CD4-positive, CD25-positive, alpha-beta regulatory T cell (primary cell): ENCODE measurements at regions not wholly inside any gene's neighbourhood (a gene's known extent, or its start where the extent isn't known, plus 50 kb on each side); places are given as distances from the start of the nearest gene placed in this dataset.

ENCODE experiments used
- ATAC-seq, 2 donors: fragments of 150-1000 bp; cut with Tn5 transposase; one replicate each; pipeline ENCODE4 v1.10.0; 2021; ENCODE audit warnings: low read depth in 2 of 2, moderate number of reproducible peaks in 2 of 2, moderate library complexity in 1 of 2
- DNase-seq, 3 donors: peaks; one replicate each; pipeline versions ENCODE4 v3.0.0 to v3.0.0-alpha.2; 2012 to 2022; ENCODE audit warnings: mixed read lengths in 1 of 3
- H3K27ac ChIP-seq: one replicate; pipeline ENCODE4 v1.7.0; 2013; ENCODE audit warnings: mild to moderate bottlenecking, low read length; ENCODE audit not compliant: insufficient read depth, poor library complexity, severe bottlenecking
- H3K27me3 ChIP-seq: one replicate; pipeline ENCODE4 v1.7.0; 2013; ENCODE audit warnings: low read length; ENCODE audit not compliant: control insufficient read depth, insufficient read depth
- H3K36me3 ChIP-seq: one replicate; pipeline ENCODE4 v1.7.0; 2013; ENCODE audit warnings: mild to moderate bottlenecking, low read length, moderate library complexity; ENCODE audit not compliant: control insufficient read depth, insufficient read depth
- H3K4me1 ChIP-seq: 2 replicates; pipeline ENCODE4 v1.7.0; 2013; ENCODE audit warnings: mild to moderate bottlenecking, low read length; ENCODE audit not compliant: insufficient read depth, control insufficient read depth, poor library complexity, severe bottlenecking
- H3K4me3 ChIP-seq: one replicate; pipeline ENCODE4 v1.7.0; 2013; ENCODE audit warnings: low read depth, mild to moderate bottlenecking, low read length, moderate library complexity
- H3K9me3 ChIP-seq, 2 experiments: 1 replicate in 1 of 2; 2 replicates in 1 of 2; pipeline ENCODE4 v1.7.0; 2013; ENCODE audit warnings: low read length in 2 of 2, mild to moderate bottlenecking in 1 of 2, moderate library complexity in 1 of 2; ENCODE audit not compliant: control insufficient read depth in 2 of 2
- H3K27ac Mint-ChIP-seq, 3 donors: one replicate each; pipeline ENCODE4 v1.8.0; 2020 to 2022; ENCODE audit warnings: mild to moderate bottlenecking in 3 of 3, mixed read lengths in 3 of 3, moderate library complexity in 2 of 3
- H3K27me3 Mint-ChIP-seq: one replicate; pipeline ENCODE4 v1.8.0; 2022; ENCODE audit warnings: mild to moderate bottlenecking, mixed read lengths
- H3K36me3 Mint-ChIP-seq: one replicate; pipeline ENCODE4 v1.8.0; 2020; ENCODE audit warnings: mixed read lengths
- H3K4me1 Mint-ChIP-seq, 4 donors: one replicate each; pipeline ENCODE4 v1.8.0; 2020 to 2022; ENCODE audit warnings: mixed read lengths in 4 of 4, mild to moderate bottlenecking in 1 of 4
- H3K4me3 Mint-ChIP-seq, 4 donors: one replicate each; pipeline ENCODE4 v1.8.0; 2020 to 2022; ENCODE audit warnings: mild to moderate bottlenecking in 4 of 4, mixed read lengths in 4 of 4, moderate library complexity in 3 of 4
- H3K9me3 Mint-ChIP-seq, 7 donors: one replicate each; pipeline ENCODE4 v1.8.0; 2020 to 2022; ENCODE audit warnings: mixed read lengths in 7 of 7, mild to moderate bottlenecking in 3 of 7, moderate library complexity in 2 of 7

DNA sequence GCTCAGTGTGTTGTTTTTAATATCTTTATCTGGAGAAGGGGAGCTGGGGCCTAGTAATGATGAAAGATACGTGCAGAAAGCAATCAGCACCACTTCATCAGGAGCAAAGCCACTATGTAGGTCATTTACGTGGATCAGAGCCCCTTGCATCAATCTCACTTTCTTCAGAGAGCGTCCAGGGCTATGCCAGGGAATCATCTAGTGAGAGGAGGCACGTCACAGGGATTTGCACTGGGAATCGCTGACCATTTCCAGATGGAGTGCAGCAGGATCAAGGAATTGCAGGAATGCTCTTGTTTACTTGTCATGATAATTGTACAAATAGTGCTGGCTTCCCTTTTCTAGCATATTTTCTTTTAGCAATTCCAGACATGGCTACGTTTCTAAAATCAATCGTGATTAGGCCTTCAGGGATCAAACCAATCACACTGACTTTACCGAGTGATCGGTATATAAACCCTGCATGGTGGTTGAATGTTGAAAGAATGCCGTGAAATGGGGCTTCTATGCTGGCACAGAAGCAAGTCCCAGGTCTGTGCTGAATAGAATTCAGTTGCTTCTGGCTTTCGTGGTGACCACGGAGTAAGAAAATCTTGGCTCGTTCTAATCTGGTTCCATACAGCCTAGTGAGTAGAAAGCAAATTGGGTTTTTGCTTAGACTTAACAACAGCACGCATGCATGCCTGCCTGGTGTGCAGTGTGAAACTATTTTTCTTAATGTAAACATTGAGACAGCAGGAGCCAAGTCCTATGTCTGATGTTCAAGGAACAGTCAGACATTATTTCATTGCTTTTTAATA lies 122.8 kb downstream of the TMEM200C start:
- ATAC-seq: no peak
- H3K4me3 Mint-ChIP-seq: no peak overlapping the region

GRCh38 chr18:5771343-5771742 lies 124.0 kb downstream of the TMEM200C start:
- H3K27ac Mint-ChIP-seq: no peak overlapping the region
- no peak for ATAC-seq
- H3K27me3 ChIP-seq: no peaks in the 10 kb centered on the region
- H3K4me3 ChIP-seq: no peak overlapping the region
- H3K27ac ChIP-seq: no peak overlapping the region
- H3K9me3 Mint-ChIP-seq: peaks cover 0 to 4% (median 0%) of the 10 kb centered on the region in 7 donors
- H3K9me3 ChIP-seq: no peaks in the 10 kb centered on the region
- DNase-seq: no peak
- H3K4me1 Mint-ChIP-seq: no peaks in the 10 kb centered on the region
- H3K27me3 Mint-ChIP-seq: no peaks in the 10 kb centered on the region
- no peaks in the 10 kb centered on the region for H3K36me3 ChIP-seq
- no peaks in the 10 kb centered on the region for H3K36me3 Mint-ChIP-seq
- H3K4me3 Mint-ChIP-seq: no peak overlapping the region
- no peaks in the 10 kb centered on the region for H3K4me1 ChIP-seq

More for the DNA sequence above, 122.8 kb downstream of the TMEM200C start:
- H3K36me3 ChIP-seq: no peaks in the 10 kb centered on the region
- no peaks in the 10 kb centered on the region for H3K27me3 ChIP-seq
- Mint-ChIP-seq H3K27me3 (no peaks in the 10 kb centered on the region), H3K36me3 (no peaks in the 10 kb centered on the region), H3K27ac (no peak overlapping the region), H3K9me3 (peaks cover 0 to 4% (median 0%) of the 10 kb centered on the region in 7 donors), H3K4me1 (no peaks in the 10 kb centered on the region)
- H3K4me3 ChIP-seq: no peak overlapping the region
- no peak for DNase-seq
- H3K4me1 ChIP-seq: no peaks in the 10 kb centered on the region
- no peaks in the 10 kb centered on the region for H3K9me3 ChIP-seq
- no peak overlapping the region for H3K27ac ChIP-seq

GRCh38 chr18:5770176-5770575 lies 125.1 kb downstream of the TMEM200C start:
- H3K27ac Mint-ChIP-seq: no peak overlapping the region
- H3K36me3 ChIP-seq: no peaks in the 10 kb centered on the region
- no peak overlapping the region for H3K4me3 ChIP-seq
- no peak for ATAC-seq
- H3K9me3 ChIP-seq: no peaks in the 10 kb centered on the region
- no peak overlapping the region for H3K4me3 Mint-ChIP-seq
- peaks cover 0 to 4% (median 0%) of the 10 kb centered on the region in 7 donors for H3K9me3 Mint-ChIP-seq
- H3K27me3 ChIP-seq: no peaks in the 10 kb centered on the region
- H3K36me3 Mint-ChIP-seq: no peaks in the 10 kb centered on the region
- H3K4me1 Mint-ChIP-seq: no peaks in the 10 kb centered on the region
- no peaks in the 10 kb centered on the region for H3K4me1 ChIP-seq
- H3K27me3 Mint-ChIP-seq: no peaks in the 10 kb centered on the region
- no peak overlapping the region for H3K27ac ChIP-seq
- no peak for DNase-seq

DNA sequence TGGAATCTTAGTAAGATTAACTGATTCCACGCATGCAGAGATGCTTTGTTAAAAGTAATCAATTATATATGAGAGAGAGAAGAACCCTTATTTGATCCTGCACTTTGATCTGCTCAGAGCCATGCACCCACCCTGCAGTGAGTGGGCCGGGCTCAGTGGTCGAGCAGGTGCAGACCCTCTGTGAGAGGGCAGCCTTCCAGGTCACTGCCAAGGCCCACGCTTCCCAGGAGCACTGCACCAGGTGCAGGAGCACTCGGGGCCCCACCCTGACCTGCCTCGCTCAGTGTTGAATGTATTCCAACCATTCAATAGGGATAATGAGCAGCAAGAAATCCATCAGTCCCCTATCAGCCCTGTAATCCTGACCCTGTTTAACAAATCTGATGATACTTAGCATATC lies 126.9 kb downstream of the TMEM200C start:
- no peaks in the 10 kb centered on the region for H3K36me3 Mint-ChIP-seq
- H3K27me3 Mint-ChIP-seq: no peaks in the 10 kb centered on the region
- H3K27ac Mint-ChIP-seq: no peak overlapping the region
- ATAC-seq (no peak), DNase-seq (no peak)
- no peaks in the 10 kb centered on the region for H3K9me3 ChIP-seq
- no peak overlapping the region for H3K4me3 ChIP-seq
- no peaks in the 10 kb centered on the region for H3K9me3 Mint-ChIP-seq
- no peaks in the 10 kb centered on the region for H3K27me3 ChIP-seq
- H3K36me3 ChIP-seq: no peaks in the 10 kb centered on the region
- no peaks in the 10 kb centered on the region for H3K4me1 Mint-ChIP-seq
- no peak overlapping the region for H3K4me3 Mint-ChIP-seq
- no peaks in the 10 kb centered on the region for H3K4me1 ChIP-seq
- H3K27ac ChIP-seq: no peak overlapping the region

- H3K4me3 Mint-ChIP-seq: no peak overlapping the region
Measured at GRCh38 chr18:5759194-5759593, 136.1 kb downstream of the TMEM200C start.

DNA sequence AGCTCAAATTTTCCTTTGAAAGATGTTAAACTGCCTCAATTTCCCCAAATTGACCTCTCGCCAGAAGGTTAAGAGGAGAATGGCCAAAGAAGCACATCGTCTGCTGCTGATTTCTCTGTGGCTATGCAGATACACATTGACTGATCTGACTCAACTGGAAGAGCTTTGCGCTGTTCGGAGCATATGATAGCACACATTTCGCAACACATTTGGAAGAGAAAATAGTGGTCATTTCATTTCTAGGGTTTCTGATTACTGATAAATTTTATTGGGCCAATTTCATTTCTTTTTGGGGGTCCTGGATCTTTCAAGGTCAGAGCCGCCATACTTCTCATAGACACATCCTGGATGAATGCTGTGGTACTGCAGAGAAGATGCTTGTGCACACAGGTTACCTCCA lies 138.5 kb downstream of the TMEM200C start:
- Mint-ChIP-seq H3K4me1 (no peaks in the 10 kb centered on the region), H3K27ac (no peak overlapping the region), H3K9me3 (peaks cover 0 to 12% (median 0%) of the 10 kb centered on the region in 7 donors), H3K4me3 (no peak overlapping the region), H3K27me3 (peaks cover 4% of the 10 kb centered on the region), H3K36me3 (no peaks in the 10 kb centered on the region)
- Histone ChIP-seq H3K27me3 (no peaks in the 10 kb centered on the region), H3K4me1 (no peaks in the 10 kb centered on the region), H3K27ac (no peak overlapping the region), H3K36me3 (no peaks in the 10 kb centered on the region), H3K4me3 (no peak overlapping the region), H3K9me3 (no peaks in the 10 kb centered on the region)
- ATAC-seq (no peak), DNase-seq (no peak)

More at GRCh38 chr18:5759194-5759593, 136.1 kb downstream of the TMEM200C start:
- Mint-ChIP-seq H3K27me3 (no peaks in the 10 kb centered on the region), H3K36me3 (no peaks in the 10 kb centered on the region), H3K27ac (no peak overlapping the region), H3K4me1 (no peaks in the 10 kb centered on the region), H3K9me3 (peaks cover 0 to 12% (median 0%) of the 10 kb centered on the region in 7 donors)
- ATAC-seq: no peak
- no peak overlapping the region for H3K27ac ChIP-seq
- H3K4me3 ChIP-seq: no peak overlapping the region
- no peaks in the 10 kb centered on the region for H3K9me3 ChIP-seq
- H3K4me1 ChIP-seq: no peaks in the 10 kb centered on the region
- DNase-seq: no peak
- no peaks in the 10 kb centered on the region for H3K36me3 ChIP-seq
- no peaks in the 10 kb centered on the region for H3K27me3 ChIP-seq

DNA sequence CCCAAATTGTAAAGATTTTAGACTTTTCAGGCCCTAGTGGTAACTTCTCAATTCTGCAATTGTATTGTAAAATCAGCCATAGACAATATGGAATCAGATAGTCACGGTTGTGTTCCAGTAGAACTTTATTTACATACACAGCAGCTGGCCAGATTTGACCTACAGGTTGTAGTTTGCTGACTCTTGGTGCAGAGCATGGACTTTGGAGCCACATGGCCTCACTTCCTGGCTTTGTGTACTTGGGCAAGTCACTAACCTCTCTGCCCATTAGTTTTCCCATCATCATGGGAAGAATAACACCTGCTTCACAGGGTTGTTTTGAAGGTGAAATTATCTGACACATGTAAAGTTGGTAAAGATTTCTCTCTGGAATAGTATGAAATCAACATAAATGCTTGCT lies 147.6 kb downstream of the TMEM200C start:
- Mint-ChIP-seq H3K27me3 (peaks cover 5% of the 10 kb centered on the region), H3K27ac (no peak overlapping the region), H3K36me3 (no peaks in the 10 kb centered on the region), H3K4me1 (peaks cover 0 to 4% (median 0%) of the 10 kb centered on the region in 4 donors), H3K9me3 (peaks cover 0 to 11% (median 4%) of the 10 kb centered on the region in 7 donors), H3K4me3 (no peak overlapping the region)
- DNase-seq (no peak), ATAC-seq (no peak)
- Histone ChIP-seq H3K27ac (no peak overlapping the region), H3K36me3 (no peaks in the 10 kb centered on the region), H3K9me3 (no peaks in the 10 kb centered on the region), H3K27me3 (no peaks in the 10 kb centered on the region), H3K4me1 (no peaks in the 10 kb centered on the region), H3K4me3 (no peak overlapping the region)

- DNase-seq (no peak), ATAC-seq (no peak)
- Histone ChIP-seq H3K27ac (no peak overlapping the region), H3K9me3 (no peaks in the 10 kb centered on the region), H3K4me3 (no peak overlapping the region), H3K4me1 (no peaks in the 10 kb centered on the region), H3K27me3 (no peaks in the 10 kb centered on the region), H3K36me3 (no peaks in the 10 kb centered on the region)
- no peaks in the 10 kb centered on the region for H3K36me3 Mint-ChIP-seq
- H3K4me3 Mint-ChIP-seq: no peak overlapping the region
- H3K27ac Mint-ChIP-seq: no peak overlapping the region
- peaks cover 0 to 4% (median 0%) of the 10 kb centered on the region in 4 donors for H3K4me1 Mint-ChIP-seq
- peaks cover 0 to 11% (median 4%) of the 10 kb centered on the region in 7 donors for H3K9me3 Mint-ChIP-seq
- peaks cover 5% of the 10 kb centered on the region for H3K27me3 Mint-ChIP-seq
Measured at GRCh38 chr18:5746844-5747243, 148.5 kb downstream of the TMEM200C start.
